SK-N-SH (cell line): ENCODE measurements at regions not wholly inside any gene's neighbourhood (a gene's known extent, or its start where the extent isn't known, plus 50 kb on each side); places are given as distances from the start of the nearest gene placed in this dataset.

Experiments used
- CTCF ChIA-PET: fragments of 300-600, 350-600 bp; formaldehyde crosslinking; extraction: SDS; loops from one replicate; lab custom pipeline; 2021; lab: Yijun Ruan, JAX
- POLR2A ChIA-PET: fragments of 350-600 bp; sonication (Branson Sonifier 250); formaldehyde crosslinking; extraction: SDS; loops from one replicate; lab custom pipeline; 2020; ENCODE audit warnings: antibody characterized with exemption, inconsistent platforms; lab: Yijun Ruan, JAX
- DNase-seq: peaks from one replicate; pipeline ENCODE4 v3.0.0; 2012
- H2AFZ ChIP-seq: fragments of 200-600 bp; sonication (generic); 2 replicates; pipeline ENCODE4 v1.8.1; 2016; ENCODE audit warnings: antibody characterized with exemption, mild to moderate bottlenecking, low read depth
- H3F3A ChIP-seq: fragments of 200-600 bp; sonication (generic); replicated peaks from 2 replicates; pipeline ENCODE3; 2016; ENCODE audit warnings: antibody characterized with exemption, mild to moderate bottlenecking; ENCODE audit not compliant: insufficient read depth
- H3K27ac ChIP-seq, 2 experiments: fragments of 200-500 bp in 1 of 2; fragments of 200-600 bp in 1 of 2; sonication (Bioruptor generic) in 1 of 2; sonication (generic), shearing (Covaris generic) in 1 of 2; 2 replicates each; pipeline versions ENCODE4 v1.5.1 to v1.6.1; 2014 to 2016; ENCODE audit warnings: low read depth in 2 of 2, inconsistent platforms in 1 of 2, low read length in 1 of 2, mild to moderate bottlenecking in 1 of 2, mixed read lengths in 1 of 2
- H3K27me3 ChIP-seq: fragments of 200-600 bp; sonication (generic), shearing (Covaris generic); 2 replicates; pipeline ENCODE4 v1.6.1; 2016; ENCODE audit warnings: mixed run types; ENCODE audit not compliant: insufficient read depth
- H3K36me3 ChIP-seq, 2 experiments: fragments of 200-500 bp in 1 of 2; fragments of 200-600 bp in 1 of 2; sonication (Bioruptor generic) in 1 of 2; sonication (generic) in 1 of 2; replicated peaks in 1 of 2; 2 replicates each; pipeline versions ENCODE3 to v1.5.1; 2014 to 2016; ENCODE audit warnings: low read length in 1 of 2, mild to moderate bottlenecking in 1 of 2; ENCODE audit not compliant: insufficient read depth in 2 of 2, control insufficient read depth in 1 of 2
- H3K4me1 ChIP-seq, 2 experiments: fragments of 200-500 bp in 1 of 2; fragments of 200-600 bp in 1 of 2; sonication (Bioruptor generic) in 1 of 2; sonication (generic), shearing (Covaris generic) in 1 of 2; 2 replicates each; pipeline versions ENCODE4 v1.5.1 to v1.6.1; 2014 to 2016; ENCODE audit warnings: low read depth in 1 of 2, low read length in 1 of 2, mixed run types in 1 of 2; ENCODE audit not compliant: insufficient read depth in 2 of 2, control insufficient read depth in 1 of 2
- H3K4me2 ChIP-seq: fragments of 200-600 bp; sonication (generic), shearing (Covaris generic); 2 replicates; pipeline ENCODE4 v1.6.1; 2017; ENCODE audit warnings: mixed run types
- H3K4me3 ChIP-seq, 2 experiments: fragments of 200-500 bp in 1 of 2; fragments of 200-600 bp in 1 of 2; sonication (Bioruptor generic) in 1 of 2; sonication (generic), shearing (Covaris generic) in 1 of 2; 2 replicates each; pipeline versions ENCODE4 v1.5.1 to v1.8.1; 2014 to 2016; ENCODE audit warnings: low read depth in 2 of 2, inconsistent platforms in 1 of 2, low read length in 1 of 2, mild to moderate bottlenecking in 1 of 2, mixed read lengths in 1 of 2, moderate library complexity in 1 of 2
- H3K79me2 ChIP-seq: fragments of 200-600 bp; sonication (generic); 2 replicates; pipeline ENCODE4 v1.8.1; 2017; ENCODE audit warnings: mild to moderate bottlenecking; ENCODE audit not compliant: insufficient read depth
- H3K9ac ChIP-seq: fragments of 200-600 bp; sonication (generic); 2 replicates; pipeline ENCODE4 v1.6.1; 2017; ENCODE audit warnings: mixed run types
- H3K9me2 ChIP-seq: fragments of 200-600 bp; sonication (generic); 2 replicates; pipeline ENCODE4 v1.6.1; 2017; ENCODE audit warnings: mixed run types
- H3K9me3 ChIP-seq: fragments of 200-600 bp; sonication (generic); 2 replicates; pipeline ENCODE4 v1.6.1; 2017; ENCODE audit warnings: mixed run types, mild to moderate bottlenecking, moderate library complexity
- H4K20me1 ChIP-seq: fragments of 200-600 bp; sonication (generic); 2 replicates; pipeline ENCODE4 v1.6.1; 2017; ENCODE audit warnings: mild to moderate bottlenecking, mixed run types; ENCODE audit not compliant: insufficient read depth
- CTCF ChIP-seq: fragments of 200-600 bp; sonication (generic); IDR thresholded peaks from 2 replicates; pipeline ENCODE4 v1.6.1; 2017; ENCODE audit warnings: antibody characterized with exemption, mild to moderate bottlenecking, moderate library complexity
- ELF1 ChIP-seq: IDR thresholded peaks from 2 replicates; pipeline ENCODE4 v1.4.0; 2012
- EP300 ChIP-seq, 2 experiments: IDR thresholded peaks; 2 replicates each; pipeline versions ENCODE4 v1.4.0 to v1.6.1; 2012; ENCODE audit warnings: borderline replicate concordance in 1 of 2, low read depth in 1 of 2, low read length in 1 of 2
- FOXJ3 ChIP-seq: sonication (generic); formaldehyde crosslinking; IDR thresholded peaks from 2 replicates; pipeline ENCODE4 v1.5.1; 2020; ENCODE audit warnings: mild to moderate bottlenecking, missing genetic modification reagents
- MXI1 ChIP-seq: IDR thresholded peaks from 2 replicates; pipeline ENCODE4 v1.6.1; 2012; ENCODE audit warnings: mild to moderate bottlenecking, low read depth, low read length, improper control_type of control experiment
- NRF1 ChIP-seq: IDR thresholded peaks from 2 replicates; pipeline ENCODE4 v1.6.1; 2012; ENCODE audit warnings: low read depth, mild to moderate bottlenecking, low read length
- POLR2AphosphoS5 ChIP-seq: IDR thresholded peaks from 2 replicates; pipeline ENCODE4 v1.6.1; 2012; ENCODE audit warnings: low read depth, low read length
- RAD21 ChIP-seq: IDR thresholded peaks from 2 replicates; pipeline ENCODE4 v1.6.1; 2012; ENCODE audit warnings: mild to moderate bottlenecking, low read length
- RFX5 ChIP-seq: IDR thresholded peaks from 2 replicates; pipeline ENCODE4 v1.6.1; 2012; ENCODE audit warnings: mild to moderate bottlenecking, improper control_type of control experiment, low read length
- SIN3A ChIP-seq: IDR thresholded peaks from 2 replicates; pipeline ENCODE4 v1.6.1; 2012; ENCODE audit warnings: low read depth, mild to moderate bottlenecking, low read length, moderate library complexity, borderline replicate concordance
- TCF12 ChIP-seq: IDR thresholded peaks from 2 replicates; pipeline ENCODE4 v1.4.0; 2012
- WGBS: methylation state at CpG from one replicate; pipeline ENCODE4 v1.1.6; 2017; ENCODE audit warnings: low lambda C conversion rate; 5-methylcytosine and 5-hydroxymethylcytosine counted together
- TF ChIP-seq, protein P1 (sequence below): IDR thresholded peaks from 2 replicates; pipeline ENCODE4; 2012
- TF ChIP-seq, protein P2 (sequence below): fragments of 150-350 bp; IDR thresholded peaks from 2 replicates; pipeline ENCODE4 v1.6.1; 2016; ENCODE audit warnings: mild to moderate bottlenecking, low read depth, low read length
- TF ChIP-seq, protein P3 (sequence below): IDR thresholded peaks from 2 replicates; pipeline ENCODE4 v1.6.1; 2012; ENCODE audit warnings: mild to moderate bottlenecking, low read depth, low read length, moderate library complexity

GRCh38 chr6:21381331-21381963 lies 212.1 kb upstream of the SOX4 start:
- ChIA-PET CTCF (no interaction called here), POLR2A (no interaction called here)
- Histone ChIP-seq H3K9me3 (no peaks in the 10 kb centered on the region), H3K4me1 (peaks cover 0 to 28% of the 10 kb centered on the region in 2 experiments; a peak in 2 of 4 replicates), H3K9ac (no peak overlapping the region), H3F3A (no peaks in the 10 kb centered on the region), H3K4me3 (no peak overlapping the region), H2AFZ (no peak overlapping the region), H3K36me3 (no peaks in the 10 kb centered on the region), H3K27ac (peak overlapping the region in 1 of 2 experiments; percentile 99; a peak in 2 of 4 replicates), H3K79me2 (no peaks in the 10 kb centered on the region), H3K9me2 (no peaks in the 10 kb centered on the region), H3K27me3 (no peaks in the 10 kb centered on the region), H3K4me2 (no peak overlapping the region), H4K20me1 (no peaks in the 10 kb centered on the region)
- TF ChIP-seq RFX5, result no peak
- TF ChIP-seq EP300 (IDR thresholded peaks at IDR 0.05; ENCODE audit: borderline replicate concordance in 1 of 2, low read depth in 1 of 2, low read length in 1 of 2), result no peak
- no peak for TF ChIP-seq FOXJ3
- no peak for TF ChIP-seq POLR2AphosphoS5
- TF ChIP-seq ELF1, result no peak
- TF ChIP-seq TCF12, result no peak
- TF ChIP-seq SIN3A, result no peak
- TF ChIP-seq MXI1, result no peak
- TF ChIP-seq RAD21, result no peak
- no peak for TF ChIP-seq NRF1
- TF ChIP-seq, protein P1, sequence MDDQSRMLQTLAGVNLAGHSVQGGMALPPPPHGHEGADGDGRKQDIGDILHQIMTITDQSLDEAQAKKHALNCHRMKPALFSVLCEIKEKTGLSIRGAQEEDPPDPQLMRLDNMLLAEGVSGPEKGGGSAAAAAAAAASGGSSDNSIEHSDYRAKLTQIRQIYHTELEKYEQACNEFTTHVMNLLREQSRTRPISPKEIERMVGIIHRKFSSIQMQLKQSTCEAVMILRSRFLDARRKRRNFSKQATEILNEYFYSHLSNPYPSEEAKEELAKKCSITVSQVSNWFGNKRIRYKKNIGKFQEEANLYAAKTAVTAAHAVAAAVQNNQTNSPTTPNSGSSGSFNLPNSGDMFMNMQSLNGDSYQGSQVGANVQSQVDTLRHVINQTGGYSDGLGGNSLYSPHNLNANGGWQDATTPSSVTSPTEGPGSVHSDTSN, result no peak
- no peak for TF ChIP-seq CTCF
- TF ChIP-seq, protein P2, sequence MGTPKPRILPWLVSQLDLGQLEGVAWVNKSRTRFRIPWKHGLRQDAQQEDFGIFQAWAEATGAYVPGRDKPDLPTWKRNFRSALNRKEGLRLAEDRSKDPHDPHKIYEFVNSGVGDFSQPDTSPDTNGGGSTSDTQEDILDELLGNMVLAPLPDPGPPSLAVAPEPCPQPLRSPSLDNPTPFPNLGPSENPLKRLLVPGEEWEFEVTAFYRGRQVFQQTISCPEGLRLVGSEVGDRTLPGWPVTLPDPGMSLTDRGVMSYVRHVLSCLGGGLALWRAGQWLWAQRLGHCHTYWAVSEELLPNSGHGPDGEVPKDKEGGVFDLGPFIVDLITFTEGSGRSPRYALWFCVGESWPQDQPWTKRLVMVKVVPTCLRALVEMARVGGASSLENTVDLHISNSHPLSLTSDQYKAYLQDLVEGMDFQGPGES, result no peak
- TF ChIP-seq, protein P3, sequence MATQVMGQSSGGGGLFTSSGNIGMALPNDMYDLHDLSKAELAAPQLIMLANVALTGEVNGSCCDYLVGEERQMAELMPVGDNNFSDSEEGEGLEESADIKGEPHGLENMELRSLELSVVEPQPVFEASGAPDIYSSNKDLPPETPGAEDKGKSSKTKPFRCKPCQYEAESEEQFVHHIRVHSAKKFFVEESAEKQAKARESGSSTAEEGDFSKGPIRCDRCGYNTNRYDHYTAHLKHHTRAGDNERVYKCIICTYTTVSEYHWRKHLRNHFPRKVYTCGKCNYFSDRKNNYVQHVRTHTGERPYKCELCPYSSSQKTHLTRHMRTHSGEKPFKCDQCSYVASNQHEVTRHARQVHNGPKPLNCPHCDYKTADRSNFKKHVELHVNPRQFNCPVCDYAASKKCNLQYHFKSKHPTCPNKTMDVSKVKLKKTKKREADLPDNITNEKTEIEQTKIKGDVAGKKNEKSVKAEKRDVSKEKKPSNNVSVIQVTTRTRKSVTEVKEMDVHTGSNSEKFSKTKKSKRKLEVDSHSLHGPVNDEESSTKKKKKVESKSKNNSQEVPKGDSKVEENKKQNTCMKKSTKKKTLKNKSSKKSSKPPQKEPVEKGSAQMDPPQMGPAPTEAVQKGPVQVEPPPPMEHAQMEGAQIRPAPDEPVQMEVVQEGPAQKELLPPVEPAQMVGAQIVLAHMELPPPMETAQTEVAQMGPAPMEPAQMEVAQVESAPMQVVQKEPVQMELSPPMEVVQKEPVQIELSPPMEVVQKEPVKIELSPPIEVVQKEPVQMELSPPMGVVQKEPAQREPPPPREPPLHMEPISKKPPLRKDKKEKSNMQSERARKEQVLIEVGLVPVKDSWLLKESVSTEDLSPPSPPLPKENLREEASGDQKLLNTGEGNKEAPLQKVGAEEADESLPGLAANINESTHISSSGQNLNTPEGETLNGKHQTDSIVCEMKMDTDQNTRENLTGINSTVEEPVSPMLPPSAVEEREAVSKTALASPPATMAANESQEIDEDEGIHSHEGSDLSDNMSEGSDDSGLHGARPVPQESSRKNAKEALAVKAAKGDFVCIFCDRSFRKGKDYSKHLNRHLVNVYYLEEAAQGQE, result no peak
- DNase-seq, result no peak
- 72% methylated on average over 3 of the region's 3 CpGs for WGBS
